ENCODE measurements at regions not wholly inside any gene's neighbourhood (a gene's known extent, or its start where the extent isn't known, plus 50 kb on each side); places are given as distances from the start of the nearest gene placed in this dataset.

GRCh38 chr14:45492876-45493275, 239.9 kb upstream of the MIS18BP1 start:
- H2AFZ ChIP-seq (ENCODE audit: low read length): no peak overlapping the region
- no peak overlapping the region for H3K18ac ChIP-seq (ENCODE audit: extremely low read depth, low read length)
- H3K56ac ChIP-seq (replicated peaks; ENCODE audit: insufficient read length, low read depth, low read length): no peak overlapping the region
- H3K4ac ChIP-seq (replicated peaks; ENCODE audit: insufficient read length, low read depth, low read length): no peak overlapping the region
- H3K79me1 ChIP-seq (ENCODE audit: low read depth, low read length): no peaks in the 10 kb centered on the region
- H3K23me2 ChIP-seq (ENCODE audit: low read depth, low read length): peaks cover 2% of the 10 kb centered on the region; the same call in 1 of the 2 replicates
- no peak overlapping the region for H3K4me3 ChIP-seq (ENCODE audit: extremely low read depth in 1 of 4, insufficient read depth in 2 of 4, low read depth in 3 of 4, low read length in 4 of 4)
- no peak overlapping the region for H2BK5ac ChIP-seq (ENCODE audit: low read depth, low read length)
- H3K14ac ChIP-seq (ENCODE audit: insufficient read length): no peak overlapping the region
- no peaks in the 10 kb centered on the region for H4K20me1 ChIP-seq (replicated peaks in 1 of 2; ENCODE audit: control insufficient read depth in 1 of 2, insufficient read depth in 2 of 2, low read length in 2 of 2)
- H4K5ac ChIP-seq (ENCODE audit: insufficient read length, low read depth, low read length): no peak overlapping the region
- ChIA-PET CTCF (ENCODE audit: partially characterized antibody) (interaction anchor here (0.6 to 1.4 kb wide), 2 partner anchors 34 to 200 kb away, joined by 3 read pairs; no protein-coding TSS in a partner anchor), POLR2A (ENCODE audit: partially characterized antibody) (no interaction called here)
- H3K9me3 ChIP-seq (ENCODE audit: insufficient read depth in 2 of 2, low read depth in 1 of 2, low read length in 1 of 2): no peaks in the 10 kb centered on the region
- H3K4me1 ChIP-seq (replicated peaks in 1 of 4; ENCODE audit: control insufficient read depth in 3 of 4, insufficient read depth in 4 of 4, low read length in 3 of 4): no peaks in the 10 kb centered on the region
- DNase-seq (ENCODE audit: low read depth in 1 of 2, low spot score in 2 of 2): no peak
- no peaks in the 10 kb centered on the region for H3K79me2 ChIP-seq (ENCODE audit: control insufficient read depth in 1 of 2, insufficient read depth in 2 of 2, low read length in 2 of 2)
- FAIRE-seq: no peak
- no peak overlapping the region for H4K8ac ChIP-seq (ENCODE audit: extremely low read depth, insufficient read depth, low read length)
- H2BK120ac ChIP-seq (replicated peaks; ENCODE audit: low read depth, low read length): no peak overlapping the region
- H2BK20ac ChIP-seq (ENCODE audit: low read length): no peak overlapping the region
- H4K91ac ChIP-seq (replicated peaks; ENCODE audit: insufficient read length, low read length): no peak overlapping the region
- H3K27me3 ChIP-seq (replicated peaks in 1 of 4; ENCODE audit: control insufficient read depth in 3 of 4, extremely low read depth in 1 of 4, insufficient read depth in 3 of 4, low read length in 3 of 4): no peaks in the 10 kb centered on the region
- H3K4me2 ChIP-seq (ENCODE audit: insufficient read depth in 1 of 2, low read depth in 2 of 2, low read length in 2 of 2): no peak overlapping the region
- TF ChIP-seq SIRT6 (IDR thresholded peaks at IDR 0.05; ENCODE audit: low read length): no peak
- TF ChIP-seq SUZ12 (IDR thresholded peaks at IDR 0.05; ENCODE audit: low read length): no peak
- WGBS, 2 experiments (ENCODE audit: extremely low coverage in 1 of 2, insufficient coverage in 1 of 2, insufficient read length in 1 of 2, insufficient replicate concordance in 2 of 2, low coverage in 1 of 2, low lambda C conversion rate in 2 of 2, missing lambda C conversion rate in 1 of 2): 82% methylated on average over 4 of the region's 4 CpGs; no CpG with 5 or more reads in 1 of the 2 experiments
- no peak overlapping the region for H3K23ac ChIP-seq (ENCODE audit: insufficient read length)
- no peak overlapping the region for H2BK15ac ChIP-seq (ENCODE audit: low read length)
- no peaks in the 10 kb centered on the region for H3K36me3 ChIP-seq (ENCODE audit: control insufficient read depth in 2 of 4, insufficient read depth in 4 of 4, low read length in 3 of 4)
- H3K27ac ChIP-seq (ENCODE audit: low read depth, low read length): no peak overlapping the region
- H3K9ac ChIP-seq (replicated peaks in 1 of 4; ENCODE audit: extremely low read depth in 1 of 4, low read depth in 3 of 4, low read length in 3 of 4): no peak overlapping the region
- H2AK5ac ChIP-seq (ENCODE audit: low read depth, low read length): no peak overlapping the region
- no peak overlapping the region for H2BK12ac ChIP-seq (ENCODE audit: low read depth, low read length)

All from H1 (cell line).